NCI-H1105 treated with DMSO at 0.1 percent for 48 hours (cell line): ENCODE measurements at regions not wholly inside any gene's neighbourhood (a gene's known extent, or its start where the extent isn't known, plus 50 kb on each side); places are given as distances from the start of the nearest gene placed in this dataset.
A peak's percentile ranks its signal among the peaks of the same experiment; 100 is the strongest.
"Not testable (repeated sequence)": the region's sequence is repeated elsewhere in the genome, so short reads cannot be mapped to it uniquely, and the experiment has no call there.

Source experiments
- DNase-seq: peaks from one replicate; lab custom pipeline; 2025; lab: John Stamatoyannopoulos, UW

GRCh38 chr4:130767384-130767783, 1671.4 kb downstream of the C4orf33 start:
- not testable (repeated sequence) for DNase-seq

GRCh38 chr4:130772966-130773365, 1677.0 kb downstream of the C4orf33 start:
- DNase-seq, result not testable (repeated sequence)

- DNase-seq, result peak; percentile 1
Measured at GRCh38 chr4:130808492-130808891, 1712.5 kb downstream of the C4orf33 start.

GRCh38 chr4:130812117-130812765, 1716.3 kb downstream of the C4orf33 start:
- no peak for DNase-seq

GRCh38 chr4:130814896-130815295, 1718.9 kb downstream of the C4orf33 start:
- no peak for DNase-seq

GRCh38 chr4:130820448-130820847, 1724.5 kb downstream of the C4orf33 start:
- DNase-seq, result no peak

- no peak for DNase-seq
Measured at GRCh38 chr4:130825284-130825683, 1729.3 kb downstream of the C4orf33 start.

- DNase-seq, result no peak
Measured at GRCh38 chr4:130850019-130850524, 1754.1 kb downstream of the C4orf33 start.

GRCh38 chr4:130851107-130851506, 1755.2 kb downstream of the C4orf33 start:
- no peak for DNase-seq

GRCh38 chr4:130851932-130852331, 1756.0 kb downstream of the C4orf33 start:
- no peak for DNase-seq

- no peak for DNase-seq
Measured at GRCh38 chr4:130855533-130855932, 1759.6 kb downstream of the C4orf33 start.

GRCh38 chr4:130859991-130860390, 1764.0 kb downstream of the C4orf33 start:
- no peak for DNase-seq

- no peak for DNase-seq
Measured at GRCh38 chr4:130896920-130897319, 1801.0 kb downstream of the C4orf33 start.

GRCh38 chr4:130901321-130901720, 1805.4 kb downstream of the C4orf33 start:
- no peak for DNase-seq

- no peak for DNase-seq
Measured at GRCh38 chr4:130922955-130923354, 1827.0 kb downstream of the C4orf33 start.

GRCh38 chr4:130955520-130955919, 1859.6 kb downstream of the C4orf33 start:
- no peak for DNase-seq

- DNase-seq, result no peak
Measured at GRCh38 chr4:130985371-130985770, 1889.4 kb downstream of the C4orf33 start.

- DNase-seq, result no peak
Measured at GRCh38 chr4:130995988-130996387, 1900.0 kb downstream of the C4orf33 start.

GRCh38 chr4:131001371-131001770, 1905.4 kb downstream of the C4orf33 start:
- no peak for DNase-seq

- no peak for DNase-seq
Measured at GRCh38 chr4:131002132-131002531, 1906.2 kb downstream of the C4orf33 start.

GRCh38 chr4:131006388-131006787, 1910.4 kb downstream of the C4orf33 start:
- DNase-seq, result no peak

- DNase-seq, result not testable (repeated sequence)
Measured at GRCh38 chr4:131011961-131012360, 1916.0 kb downstream of the C4orf33 start.

- DNase-seq, result no peak
Measured at GRCh38 chr4:131013226-131013625, 1917.3 kb downstream of the C4orf33 start.

GRCh38 chr4:131026771-131027170, 1930.8 kb downstream of the C4orf33 start:
- no peak for DNase-seq
